Esophagus (tissue), 2 donors: ENCODE measurements at regions not wholly inside any gene's neighbourhood (a gene's known extent, or its start where the extent isn't known, plus 50 kb on each side); places are given as distances from the start of the nearest gene placed in this dataset.

ENCODE experiments used
- H3K27ac ChIP-seq, 2 donors: one replicate each; pipeline ENCODE4 v1.5.1; 2013; ENCODE audit warnings: low read depth in 2 of 2, mild to moderate bottlenecking in 2 of 2, inconsistent platforms in 1 of 2, low read length in 1 of 2, moderate library complexity in 1 of 2
- H3K27me3 ChIP-seq, 2 donors: one replicate each; pipeline ENCODE4 v1.6.1; 2013; ENCODE audit warnings: low read length in 2 of 2, control low read depth in 1 of 2, mild to moderate bottlenecking in 1 of 2; ENCODE audit not compliant: insufficient read depth in 2 of 2, control insufficient read depth in 1 of 2
- H3K36me3 ChIP-seq, 2 donors: one replicate each; pipeline ENCODE4 v1.6.1; 2013; ENCODE audit warnings: low read length in 1 of 2; ENCODE audit not compliant: control insufficient read depth in 2 of 2, insufficient read depth in 2 of 2
- H3K4me1 ChIP-seq, 2 donors: one replicate each; pipeline ENCODE4 v1.6.1; 2013; ENCODE audit warnings: low read length in 1 of 2; ENCODE audit not compliant: control insufficient read depth in 2 of 2, insufficient read depth in 2 of 2
- H3K4me3 ChIP-seq, 2 donors: one replicate each; pipeline ENCODE4 v1.5.1; 2013; ENCODE audit warnings: low read length in 2 of 2, mild to moderate bottlenecking in 2 of 2, low read depth in 1 of 2, moderate library complexity in 1 of 2
- H3K9me3 ChIP-seq, 2 donors: one replicate each; pipeline ENCODE4 v1.6.1; 2013; ENCODE audit warnings: mild to moderate bottlenecking in 2 of 2, low read depth in 1 of 2, low read length in 1 of 2, moderate library complexity in 1 of 2; ENCODE audit not compliant: control insufficient read depth in 2 of 2, insufficient read depth in 1 of 2
- WGBS, 2 donors: extraction: QIAGEN DNeasy Blood & Tissue Kit; methylation state at CpG; one replicate each; pipeline ENCODE4 v1.1.7; 2013; 5-methylcytosine and 5-hydroxymethylcytosine counted together
- donor health status: healthy with polysubstance abuse.
- donor health status: Bipolar disorder and iron deficiency.

DNA sequence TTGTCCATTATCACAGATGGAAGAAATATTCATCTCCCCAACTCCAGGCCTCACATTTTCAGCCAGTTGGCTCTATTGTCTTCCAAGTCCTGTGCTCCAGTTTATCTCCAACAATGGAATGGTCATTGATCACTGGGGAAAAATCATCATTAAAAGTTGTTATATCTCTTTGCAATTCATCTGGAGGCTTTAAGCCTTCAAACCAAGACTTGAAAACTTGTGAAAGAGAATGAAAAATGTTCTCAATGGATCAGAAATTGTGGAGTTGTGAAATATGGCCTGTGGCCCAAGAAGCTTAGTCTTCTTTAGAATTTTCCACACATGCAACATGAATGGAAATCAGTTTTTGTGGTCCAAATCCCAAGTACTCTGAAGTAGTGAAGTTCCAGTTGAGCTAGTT lies 569.6 kb downstream of the EBF1 start:
- Histone ChIP-seq H3K4me1 (no peaks in the 10 kb centered on the region), H3K36me3 (no peaks in the 10 kb centered on the region), H3K4me3 (no peak overlapping the region), H3K27ac (no peak overlapping the region), H3K27me3 (no peaks in the 10 kb centered on the region), H3K9me3 (no peaks in the 10 kb centered on the region)

GRCh38 chr5:158529454-158529853 lies 570.3 kb downstream of the EBF1 start:
- WGBS, 2 donors = 69 to 76% methylated on average over 5 of the region's 5 CpGs
- Histone ChIP-seq H3K27ac (no peak overlapping the region), H3K4me3 (no peak overlapping the region), H3K36me3 (no peaks in the 10 kb centered on the region), H3K9me3 (no peaks in the 10 kb centered on the region), H3K4me1 (no peaks in the 10 kb centered on the region), H3K27me3 (no peaks in the 10 kb centered on the region)

- no peak overlapping the region for H3K27ac ChIP-seq
- 75 to 78% methylated on average over 4 of the region's 4 CpGs for WGBS, 2 donors
- no peaks in the 10 kb centered on the region for H3K9me3 ChIP-seq
- no peak overlapping the region for H3K4me3 ChIP-seq
- H3K36me3 ChIP-seq = no peaks in the 10 kb centered on the region
- no peaks in the 10 kb centered on the region for H3K27me3 ChIP-seq
- H3K4me1 ChIP-seq = no peaks in the 10 kb centered on the region
Observed at GRCh38 chr5:158525663-158526062, 574.1 kb downstream of the EBF1 start.

GRCh38 chr5:158524070-158524469 lies 575.6 kb downstream of the EBF1 start:
- Histone ChIP-seq H3K36me3 (no peaks in the 10 kb centered on the region), H3K27me3 (no peaks in the 10 kb centered on the region), H3K27ac (no peak overlapping the region), H3K9me3 (no peaks in the 10 kb centered on the region), H3K4me3 (no peak overlapping the region), H3K4me1 (no peaks in the 10 kb centered on the region)

- Histone ChIP-seq H3K4me1 (no peaks in the 10 kb centered on the region), H3K27ac (no peak overlapping the region), H3K9me3 (no peaks in the 10 kb centered on the region), H3K4me3 (no peak overlapping the region), H3K36me3 (no peaks in the 10 kb centered on the region), H3K27me3 (no peaks in the 10 kb centered on the region)
- 18 to 26% methylated on average over 2 of the region's 2 CpGs for WGBS, 2 donors
Observed at GRCh38 chr5:158522776-158523175, 576.9 kb downstream of the EBF1 start.

DNA sequence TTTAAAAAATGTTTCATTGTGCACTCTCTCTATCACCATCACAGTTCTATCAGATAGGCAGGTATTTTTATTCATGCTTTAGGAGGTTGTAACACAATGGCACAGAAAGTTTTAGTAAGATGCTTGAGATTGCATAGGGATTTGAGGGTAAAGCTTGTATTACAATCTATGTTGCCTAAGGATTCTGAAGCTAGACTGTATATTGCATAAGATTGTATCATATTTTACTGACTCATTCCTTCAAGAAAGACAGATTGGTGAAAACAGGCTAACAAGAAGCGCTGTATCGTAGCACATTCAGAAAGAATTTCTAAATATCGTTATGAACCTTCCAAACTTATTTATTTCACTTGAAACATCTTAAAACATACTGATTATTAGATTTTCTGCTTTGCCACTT lies 577.7 kb downstream of the EBF1 start:
- Histone ChIP-seq H3K27me3 (no peaks in the 10 kb centered on the region), H3K4me1 (no peaks in the 10 kb centered on the region), H3K9me3 (no peaks in the 10 kb centered on the region), H3K27ac (no peak overlapping the region), H3K36me3 (no peaks in the 10 kb centered on the region), H3K4me3 (no peak overlapping the region)
- WGBS, 2 donors = 79 to 92% methylated on average over 3 of the region's 3 CpGs

GRCh38 chr5:158519433-158520021 lies 580.2 kb downstream of the EBF1 start:
- H3K4me3 ChIP-seq = no peak overlapping the region
- 48 to 55% methylated on average over 3 of the region's 3 CpGs for WGBS, 2 donors

DNA sequence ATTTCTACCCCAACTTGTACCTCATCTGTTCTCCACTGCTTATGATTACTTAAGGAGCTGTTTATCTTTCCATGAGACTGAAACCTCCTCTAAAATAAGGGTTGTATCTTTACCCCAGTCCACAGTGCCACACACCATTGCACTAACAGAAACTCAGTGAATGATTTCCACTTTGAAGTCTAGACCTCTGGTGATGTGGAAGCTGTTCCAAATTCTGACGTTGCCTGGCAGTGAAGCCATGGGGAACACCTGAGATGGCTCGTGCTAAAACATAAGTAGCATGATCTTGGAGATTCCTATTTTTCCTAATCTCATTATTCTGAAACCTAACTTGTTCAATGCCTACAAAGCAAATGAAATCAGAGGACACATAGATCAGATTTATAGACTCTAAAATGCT lies 583.2 kb downstream of the EBF1 start:
- Histone ChIP-seq H3K9me3 (no peaks in the 10 kb centered on the region), H3K4me3 (no peak overlapping the region), H3K27ac (no peak overlapping the region), H3K4me1 (no peaks in the 10 kb centered on the region), H3K36me3 (no peaks in the 10 kb centered on the region), H3K27me3 (no peaks in the 10 kb centered on the region)
- 58 to 67% methylated on average over 2 of the region's 2 CpGs for WGBS, 2 donors

More at GRCh38 chr5:158519433-158520021, 580.2 kb downstream of the EBF1 start:
- Histone ChIP-seq H3K27me3 (no peaks in the 10 kb centered on the region), H3K36me3 (no peaks in the 10 kb centered on the region), H3K27ac (no peak overlapping the region), H3K4me1 (no peaks in the 10 kb centered on the region), H3K9me3 (no peaks in the 10 kb centered on the region)

- Histone ChIP-seq H3K9me3 (no peaks in the 10 kb centered on the region), H3K27ac (no peak overlapping the region), H3K4me3 (no peak overlapping the region), H3K27me3 (no peaks in the 10 kb centered on the region), H3K4me1 (no peaks in the 10 kb centered on the region), H3K36me3 (no peaks in the 10 kb centered on the region)
- WGBS, 2 donors = 76 to 88% methylated on average over 3 of the region's 3 CpGs
Observed at GRCh38 chr5:158514986-158515359, 584.7 kb downstream of the EBF1 start.

GRCh38 chr5:158514319-158514985 lies 585.3 kb downstream of the EBF1 start:
- H3K27me3 ChIP-seq = no peaks in the 10 kb centered on the region
- no peaks in the 10 kb centered on the region for H3K9me3 ChIP-seq
- WGBS, 2 donors = 63% methylated on average over 1 of the region's 1 CpG
- H3K36me3 ChIP-seq = no peaks in the 10 kb centered on the region
- H3K4me3 ChIP-seq = no peak overlapping the region
- H3K4me1 ChIP-seq = no peaks in the 10 kb centered on the region
- H3K27ac ChIP-seq = no peak overlapping the region
